Spinal cord (tissue), 9 donors: ENCODE measurements at regions not wholly inside any gene's neighbourhood (a gene's known extent, or its start where the extent isn't known, plus 50 kb on each side); places are given as distances from the start of the nearest gene placed in this dataset.
"Not testable (repeated sequence)": the region's sequence is repeated elsewhere in the genome, so short reads cannot be mapped to it uniquely, and the experiment has no call there.

Source experiments
- DNase-seq, 6 donors: peaks; one replicate each; pipeline versions ENCODE4 v3.0.0 to v3.0.0-alpha.2; 2013 to 2015; ENCODE audit warnings: low spot score in 6 of 6, low read depth in 4 of 6
- H3K27ac ChIP-seq: one replicate; pipeline ENCODE4 v1.5.1; 2013; ENCODE audit warnings: low read depth, low read length, control low read depth
- H3K27me3 ChIP-seq: one replicate; pipeline ENCODE4 v1.6.1; 2013; ENCODE audit warnings: low read length; ENCODE audit not compliant: control insufficient read depth, insufficient read depth
- H3K36me3 ChIP-seq: one replicate; pipeline ENCODE4 v1.6.1; 2013; ENCODE audit warnings: low read length; ENCODE audit not compliant: control insufficient read depth, insufficient read depth
- H3K4me1 ChIP-seq: one replicate; pipeline ENCODE4 v1.6.1; 2013; ENCODE audit warnings: low read length; ENCODE audit not compliant: control insufficient read depth, insufficient read depth
- H3K4me3 ChIP-seq: one replicate; pipeline ENCODE4 v1.5.1; 2013; ENCODE audit warnings: low read depth, low read length, control low read depth
- H3K9me3 ChIP-seq: one replicate; pipeline ENCODE4 v1.6.1; 2013; ENCODE audit warnings: low read length; ENCODE audit not compliant: control insufficient read depth, insufficient read depth
- WGBS: methylation state at CpG from one replicate; pipeline ENCODE4 v1.1.5; 2013; ENCODE audit warnings: missing lambda C conversion rate; ENCODE audit not compliant: insufficient coverage; 5-methylcytosine and 5-hydroxymethylcytosine counted together
- donor health status: healthy.

- no peak for DNase-seq
- no peaks in the 10 kb centered on the region for H3K36me3 ChIP-seq
- H3K4me3 ChIP-seq, result no peak overlapping the region
- no peaks in the 10 kb centered on the region for H3K27me3 ChIP-seq
- H3K9me3 ChIP-seq, result no peaks in the 10 kb centered on the region
- H3K27ac ChIP-seq, result no peak overlapping the region
- H3K4me1 ChIP-seq, result no peaks in the 10 kb centered on the region
Observed at GRCh38 chr11:87897071-87897470, 278.2 kb downstream of the RAB38 start.

DNA sequence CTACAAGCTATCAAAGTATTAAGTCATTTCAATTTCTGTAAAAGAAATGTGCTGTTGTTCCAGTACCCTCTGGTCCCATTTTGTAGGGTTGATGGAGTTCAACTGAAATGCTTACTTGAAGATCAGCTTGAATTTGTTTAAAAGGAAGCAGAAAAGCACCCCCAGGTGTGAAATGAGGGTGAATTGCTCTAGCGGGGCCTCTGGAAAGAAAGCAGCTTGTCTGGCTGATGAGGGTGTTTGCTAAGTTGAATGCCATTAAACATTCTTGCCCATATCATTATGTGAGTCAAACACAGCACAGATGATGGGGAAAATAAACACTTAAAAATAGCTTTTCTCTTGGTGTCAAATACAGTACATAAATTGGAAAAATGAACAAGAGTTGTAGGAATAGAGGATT lies 280.3 kb downstream of the RAB38 start:
- no peaks in the 10 kb centered on the region for H3K36me3 ChIP-seq
- DNase-seq, result peak in 3 of 6 donors; percentile 29 to 94 (median 59)
- WGBS, result no CpG with 5 or more reads among the region's 1 CpG

GRCh38 chr11:87892291-87892690 lies 283.0 kb downstream of the RAB38 start:
- H3K36me3 ChIP-seq, result no peaks in the 10 kb centered on the region
- no peak overlapping the region for H3K4me3 ChIP-seq
- DNase-seq, result peak in 1 of 6 donors; percentile 14
- H3K9me3 ChIP-seq, result no peaks in the 10 kb centered on the region
- 50% methylated on average over 1 of the region's 1 CpG for WGBS
- H3K27me3 ChIP-seq, result no peaks in the 10 kb centered on the region
- H3K27ac ChIP-seq, result no peak overlapping the region
- no peaks in the 10 kb centered on the region for H3K4me1 ChIP-seq

More for the DNA sequence above, 280.3 kb downstream of the RAB38 start:
- H3K4me1 ChIP-seq, result no peaks in the 10 kb centered on the region
- no peak overlapping the region for H3K27ac ChIP-seq
- no peaks in the 10 kb centered on the region for H3K27me3 ChIP-seq
- no peak overlapping the region for H3K4me3 ChIP-seq
- no peaks in the 10 kb centered on the region for H3K9me3 ChIP-seq

DNA sequence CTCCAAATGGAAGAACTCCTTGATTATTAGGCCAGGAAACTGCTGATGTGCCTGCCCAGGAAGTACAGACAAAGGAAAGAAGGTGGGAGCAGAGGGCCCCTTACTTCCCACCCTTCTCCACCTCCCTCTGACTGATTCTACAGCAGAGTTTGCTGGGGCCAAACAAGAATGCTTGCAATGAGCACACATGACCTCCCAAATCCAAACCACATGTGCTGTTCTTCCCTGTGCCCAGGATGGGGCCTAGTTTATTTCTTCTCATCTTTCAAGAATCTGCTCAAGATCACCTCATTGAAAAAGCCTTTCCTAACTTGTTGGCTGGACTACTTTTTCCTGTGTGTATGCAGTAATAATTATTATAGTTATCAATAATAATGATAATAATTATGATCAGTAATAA lies 286.1 kb downstream of the RAB38 start:
- no peak overlapping the region for H3K4me3 ChIP-seq
- no peaks in the 10 kb centered on the region for H3K27me3 ChIP-seq
- no peaks in the 10 kb centered on the region for H3K36me3 ChIP-seq
- H3K27ac ChIP-seq, result no peak overlapping the region
- DNase-seq, result no peak
- no peaks in the 10 kb centered on the region for H3K9me3 ChIP-seq
- H3K4me1 ChIP-seq, result no peaks in the 10 kb centered on the region

- not testable (repeated sequence) for DNase-seq, H3K9me3 ChIP-seq, H3K27me3 ChIP-seq, H3K36me3 ChIP-seq, H3K4me3 ChIP-seq, H3K4me1 ChIP-seq, H3K27ac ChIP-seq
- no CpG with 5 or more reads among the region's 1 CpG for WGBS
Observed at GRCh38 chr11:87885084-87885483, 290.2 kb downstream of the RAB38 start.

GRCh38 chr11:87879118-87879517 lies 296.1 kb downstream of the RAB38 start:
- Histone ChIP-seq H3K36me3 (no peaks in the 10 kb centered on the region), H3K27ac (no peak overlapping the region), H3K27me3 (no peaks in the 10 kb centered on the region), H3K4me3 (no peak overlapping the region), H3K9me3 (no peaks in the 10 kb centered on the region), H3K4me1 (no peaks in the 10 kb centered on the region)
- WGBS, result no CpG with 5 or more reads among the region's 4 CpGs
- no peak for DNase-seq

GRCh38 chr11:87878373-87878825 lies 296.8 kb downstream of the RAB38 start:
- DNase-seq, result peak in 3 of 6 donors; percentile 35 to 96 (median 79)
- Histone ChIP-seq H3K9me3 (no peaks in the 10 kb centered on the region), H3K27me3 (no peaks in the 10 kb centered on the region), H3K4me1 (no peaks in the 10 kb centered on the region), H3K27ac (no peak overlapping the region), H3K36me3 (no peaks in the 10 kb centered on the region), H3K4me3 (no peak overlapping the region)
- WGBS, result no CpG with 5 or more reads among the region's 2 CpGs

DNA sequence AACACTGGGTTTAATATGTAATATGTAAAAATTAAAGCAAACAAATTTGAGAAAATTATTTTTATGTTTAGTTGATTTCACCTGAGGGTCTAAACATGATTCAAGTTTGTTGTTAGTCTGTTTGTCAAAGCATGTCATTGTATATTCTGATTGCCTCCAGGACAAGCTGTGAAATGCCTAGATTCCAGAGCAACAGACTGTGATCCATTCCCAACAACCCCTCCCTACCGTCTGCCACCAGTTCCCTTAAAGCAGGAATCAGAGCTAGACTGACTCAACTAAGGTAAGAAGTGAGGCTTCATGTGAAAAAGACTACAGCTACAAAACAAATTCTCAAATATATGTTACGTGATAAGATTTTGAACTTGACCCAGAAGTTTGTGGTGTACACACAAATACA lies 304.2 kb downstream of the RAB38 start:
- no peaks in the 10 kb centered on the region for H3K36me3 ChIP-seq
- H3K4me3 ChIP-seq, result no peak overlapping the region
- no peak overlapping the region for H3K27ac ChIP-seq
- H3K4me1 ChIP-seq, result no peaks in the 10 kb centered on the region
- no peaks in the 10 kb centered on the region for H3K27me3 ChIP-seq
- no peaks in the 10 kb centered on the region for H3K9me3 ChIP-seq
- no CpG with 5 or more reads among the region's 2 CpGs for WGBS
- DNase-seq, result peak in 2 of 6 donors; percentile 17 to 85

- no peak for DNase-seq
- Histone ChIP-seq H3K9me3 (no peaks in the 10 kb centered on the region), H3K36me3 (no peaks in the 10 kb centered on the region), H3K4me1 (no peaks in the 10 kb centered on the region), H3K27me3 (no peaks in the 10 kb centered on the region), H3K4me3 (no peak overlapping the region), H3K27ac (no peak overlapping the region)
- WGBS, result no CpG with 5 or more reads among the region's 2 CpGs
Observed at GRCh38 chr11:87870086-87870485, 305.2 kb downstream of the RAB38 start.

DNA sequence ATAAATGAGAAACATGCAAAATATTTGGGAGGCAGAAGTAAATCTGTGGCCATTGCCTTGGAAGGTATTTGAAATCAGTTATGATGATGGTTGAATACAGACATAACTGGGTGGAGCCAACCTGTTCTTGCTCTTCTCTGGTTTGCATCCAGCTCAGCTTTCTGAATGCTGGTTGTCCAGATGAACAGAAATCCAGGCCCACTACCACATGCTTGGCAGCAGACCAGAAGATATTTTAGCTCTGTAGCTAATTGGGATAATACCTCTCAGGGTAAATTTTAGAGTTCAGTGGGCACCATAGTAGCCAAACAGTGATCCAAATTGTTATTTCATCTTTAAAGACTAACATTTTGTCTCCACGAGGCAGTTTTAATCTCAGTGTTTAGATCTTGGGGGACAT lies 308.3 kb downstream of the RAB38 start:
- Histone ChIP-seq H3K4me3 (no peak overlapping the region), H3K27ac (no peak overlapping the region), H3K4me1 (no peaks in the 10 kb centered on the region), H3K9me3 (no peaks in the 10 kb centered on the region), H3K27me3 (no peaks in the 10 kb centered on the region), H3K36me3 (no peaks in the 10 kb centered on the region)
- WGBS, result no CpG with 5 or more reads among the region's 1 CpG
- no peak for DNase-seq
